ENCODE measurements at regions not wholly inside any gene's neighbourhood (a gene's known extent, or its start where the extent isn't known, plus 50 kb on each side); places are given as distances from the start of the nearest gene placed in this dataset.

- TF ChIP-seq CBX3 (IDR thresholded peaks at IDR 0.05; ENCODE audit: low read depth): peak; percentile 30; the same call in 1 of the 2 replicates
- no peak for TF ChIP-seq EZH2phosphoT487 (IDR thresholded peaks at IDR 0.05; ENCODE audit: borderline replicate concordance)
- no peak for TF ChIP-seq EGR1 (IDR thresholded peaks at IDR 0.05; ENCODE audit: low read depth)
Observed at GRCh38 chr2:177338177-177338721, 54.3 kb upstream of the AGPS start (continued).

GRCh38 chr2:177340158-177340557 lies 52.4 kb upstream of the AGPS start:
- BruUV-seq (replicated peaks): no TSS peak
- CTCF ChIA-PET: no interaction called here
- no peaks in the 10 kb centered on the region for H3K9me2 ChIP-seq (ENCODE audit: insufficient read depth)
- no peaks in the 10 kb centered on the region for H4K20me1 ChIP-seq (ENCODE audit: insufficient read depth)
- ATAC-seq (no peak), DNase-seq (ENCODE audit: low read depth, low spot score) (no peak)
- POLR2A ChIA-PET: no interaction called here
- no peaks in the 10 kb centered on the region for H3K79me2 ChIP-seq (ENCODE audit: insufficient read depth, low read length)
- no peaks in the 10 kb centered on the region for H3K9me3 ChIP-seq (ENCODE audit: control insufficient read depth in 1 of 2, insufficient read depth in 1 of 2, low read depth in 1 of 2, low read length in 2 of 2)
- no peak overlapping the region for H3K4me2 ChIP-seq (ENCODE audit: low read length)
- no peak overlapping the region for H2AFZ ChIP-seq (ENCODE audit: low read depth, low read length, poor library complexity, severe bottlenecking)
- no peak overlapping the region for H3K9ac ChIP-seq (ENCODE audit: low read length)
- H3K4me1 ChIP-seq (ENCODE audit: control insufficient read depth in 1 of 2, insufficient read depth in 2 of 2, low read length in 2 of 2): peaks cover 13 to 21% of the 10 kb centered on the region in 2 experiments
- intact Hi-C loops (cut with micrococcal nuclease): no loop called here
- H3K36me3 ChIP-seq (ENCODE audit: control insufficient read depth in 1 of 2, insufficient read depth in 2 of 2, low read length in 2 of 2): no peaks in the 10 kb centered on the region
- H3K27me3 ChIP-seq (ENCODE audit: insufficient read depth, low read length): no peaks in the 10 kb centered on the region
- no peak for TF ChIP-seq MAX (IDR thresholded peaks at IDR 0.05)
- no peak for TF ChIP-seq RAD21 (IDR thresholded peaks at IDR 0.05; ENCODE audit: low read depth)
- TF ChIP-seq REST (IDR thresholded peaks at IDR 0.05; ENCODE audit: low read depth): no peak
- TF ChIP-seq EZH2phosphoT487 (IDR thresholded peaks at IDR 0.05; ENCODE audit: borderline replicate concordance): no peak
- TF ChIP-seq FOSL1 (IDR thresholded peaks at IDR 0.05; ENCODE audit: low read depth): no peak
- no peak overlapping the region for H3K27ac ChIP-seq (ENCODE audit: low read depth, low read length)
- H3K4me3 ChIP-seq (replicated peaks in 1 of 2; ENCODE audit: low read depth in 1 of 2, low read length in 2 of 2): no peak overlapping the region
- RAD21 ChIA-PET (ENCODE audit: low non-redundant PET in 1 of 2, low total read pairs in 2 of 2, uncharacterized antibody in 2 of 2, unreplicated experiment in 2 of 2): no interaction called here

Data from HCT116 (cell line).